ENCODE measurements at regions not wholly inside any gene's neighbourhood (a gene's known extent, or its start where the extent isn't known, plus 50 kb on each side); places are given as distances from the start of the nearest gene placed in this dataset.
"Not testable (repeated sequence)": the region's sequence is repeated elsewhere in the genome, so short reads cannot be mapped to it uniquely, and the experiment has no call there.

GRCh38 chr12:127482950-127483349, 784.0 kb upstream of the TMEM132C start:
- DNase-seq: no peak

DNA sequence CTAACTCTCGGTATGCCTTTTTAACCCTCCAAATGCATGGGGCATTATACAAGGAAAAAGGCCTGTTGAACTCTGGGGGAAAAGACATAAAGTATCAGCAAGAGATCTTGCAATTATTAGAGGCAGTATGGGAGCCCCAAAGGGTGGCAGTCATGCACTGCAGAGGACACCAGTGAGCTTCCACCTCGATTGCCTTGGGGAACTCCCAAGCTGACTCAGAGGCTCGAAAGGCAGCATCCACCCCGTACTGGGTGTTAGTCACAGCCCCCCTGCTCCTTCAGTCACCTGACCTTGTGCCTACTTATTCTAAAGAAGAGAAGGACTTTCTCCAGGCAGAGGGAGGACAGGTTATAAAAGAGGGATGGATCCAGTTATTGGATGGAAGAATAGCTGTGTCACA, 781.4 kb upstream of the TMEM132C start:
- DNase-seq: no peak

GRCh38 chr12:127487031-127487430, 779.9 kb upstream of the TMEM132C start:
- no peak for DNase-seq

GRCh38 chr12:127489061-127489460, 777.9 kb upstream of the TMEM132C start:
- DNase-seq: no peak

- DNase-seq: no peak
Measured at GRCh38 chr12:127494961-127495915, 771.7 kb upstream of the TMEM132C start.

GRCh38 chr12:127496255-127496654, 770.7 kb upstream of the TMEM132C start:
- no peak for DNase-seq

DNA sequence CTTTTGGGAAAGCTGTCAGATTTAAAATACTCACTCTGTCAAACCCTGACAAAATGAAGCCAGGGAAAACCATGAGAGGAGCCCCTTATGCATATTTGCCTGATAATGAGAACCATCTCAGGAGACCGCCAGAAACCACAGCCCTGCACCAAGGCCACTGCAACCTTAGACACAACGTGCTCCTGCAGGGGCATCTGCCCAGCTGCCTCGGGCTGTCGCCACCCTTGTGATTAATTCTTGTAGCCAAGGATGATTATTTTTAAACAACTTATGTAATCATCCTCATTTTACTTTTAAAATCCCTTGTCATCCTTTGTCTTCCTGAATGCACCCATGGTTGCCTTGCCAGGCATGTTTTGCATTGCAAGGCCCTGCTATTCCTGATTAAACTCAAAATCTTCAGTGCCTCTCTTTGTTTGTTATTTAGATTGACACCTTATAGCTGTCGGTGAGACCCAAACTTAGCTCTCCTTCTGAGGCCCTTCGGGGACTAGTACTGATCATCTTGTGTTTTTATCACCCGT, 766.4 kb upstream of the TMEM132C start:
- no peak for DNase-seq

GRCh38 chr12:127501916-127502315, 765.1 kb upstream of the TMEM132C start:
- DNase-seq: no peak

DNA sequence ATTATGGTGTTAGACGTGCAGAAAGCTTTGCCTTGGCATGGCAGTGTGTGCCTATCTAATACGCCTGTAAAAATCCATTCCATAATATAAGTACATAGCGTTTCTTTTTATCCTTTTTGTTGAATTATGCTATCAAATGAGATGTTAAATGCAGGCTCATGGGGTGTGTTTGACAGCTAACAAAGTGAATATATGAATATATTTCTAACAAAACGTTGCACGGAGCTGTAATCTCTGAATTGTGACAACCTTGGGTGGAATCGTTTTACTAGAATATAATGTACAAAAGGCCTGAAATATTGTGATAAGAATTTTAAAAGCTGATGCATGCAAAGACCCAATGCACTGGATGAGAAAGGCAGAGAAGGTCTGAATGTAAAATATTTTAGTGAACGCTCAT, 763.7 kb upstream of the TMEM132C start:
- no peak for DNase-seq

DNA sequence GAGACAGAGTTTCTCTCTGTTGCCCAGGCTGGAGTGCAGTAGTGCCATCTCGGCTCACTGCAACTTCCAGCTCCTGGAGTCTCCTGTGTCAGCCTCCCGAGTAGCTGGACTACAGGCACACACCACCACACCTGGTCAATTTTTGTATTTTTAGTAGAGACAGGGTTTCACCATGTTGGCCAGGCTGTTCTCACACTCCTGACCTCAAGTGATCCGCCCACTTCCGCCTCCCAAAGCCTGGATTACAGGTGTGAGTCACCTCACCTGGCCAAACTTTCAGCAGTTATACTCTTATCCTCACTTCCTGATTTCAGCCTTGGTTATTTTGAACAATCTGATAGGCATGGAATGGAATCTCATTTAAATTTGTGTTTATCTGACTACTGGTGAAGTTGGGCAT, 763.0 kb upstream of the TMEM132C start:
- not testable (repeated sequence) for DNase-seq

- no peak for DNase-seq
Measured at GRCh38 chr12:127504874-127505273, 762.1 kb upstream of the TMEM132C start.

DNA sequence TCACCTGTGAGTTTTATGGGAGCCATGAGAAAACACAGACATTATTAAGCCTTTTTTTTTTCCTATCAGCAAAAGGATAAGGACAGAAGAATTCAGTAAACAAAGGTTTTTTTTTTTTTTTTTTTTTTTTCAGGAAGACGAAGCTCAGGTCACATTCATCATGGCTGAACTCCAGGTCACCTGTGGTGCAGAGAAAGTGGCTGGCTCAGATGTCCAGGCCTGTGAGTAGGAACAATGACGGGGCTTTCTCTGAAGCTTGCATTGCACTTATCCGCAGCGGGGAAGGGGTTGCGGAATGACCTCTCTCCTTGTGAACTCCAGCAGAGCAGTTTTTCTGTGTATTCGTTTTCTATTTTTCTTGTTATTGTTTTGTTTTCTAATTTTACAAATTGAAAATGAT, 759.6 kb upstream of the TMEM132C start:
- no peak for DNase-seq

- no peak for DNase-seq
Measured at GRCh38 chr12:127509066-127509778, 757.7 kb upstream of the TMEM132C start.

DNA sequence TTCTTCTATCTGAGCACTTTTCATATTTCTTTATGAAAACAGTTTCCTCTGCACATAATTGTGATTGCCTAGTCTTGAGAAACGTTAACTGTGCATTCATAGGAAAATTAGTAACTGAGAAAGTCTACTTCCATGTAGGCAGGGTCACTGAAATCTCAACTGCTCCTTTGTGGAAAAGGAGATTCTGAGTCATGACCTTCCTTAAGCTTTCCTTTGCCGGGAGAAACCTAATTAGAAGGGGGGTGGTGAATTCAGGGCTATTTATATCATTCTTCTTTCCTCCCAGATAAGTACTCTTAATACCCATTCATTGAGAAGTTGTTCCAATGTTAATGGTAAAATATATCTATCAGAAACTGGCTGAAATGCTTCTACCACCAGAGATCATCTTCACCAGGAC, 751.0 kb upstream of the TMEM132C start:
- DNase-seq: no peak

GRCh38 chr12:127516467-127516866, 750.5 kb upstream of the TMEM132C start:
- DNase-seq: no peak

DNA sequence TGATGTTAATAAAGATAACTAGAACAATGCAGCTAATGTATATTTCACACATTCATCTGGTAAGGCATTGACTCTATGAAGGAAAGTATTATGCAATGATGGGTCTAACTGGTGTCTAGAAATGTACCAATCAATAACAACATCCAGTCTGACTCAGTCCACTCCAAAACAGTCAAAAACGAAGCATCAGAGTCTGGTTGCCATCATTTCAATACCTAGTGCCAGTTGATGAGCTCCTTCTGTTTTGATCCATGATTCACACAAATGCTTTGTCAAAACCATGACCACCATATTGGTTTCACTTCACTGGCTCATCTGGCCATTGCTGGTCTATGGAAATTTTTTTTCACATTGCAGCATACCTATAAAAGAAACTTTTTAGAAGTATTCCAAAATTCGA, 747.2 kb upstream of the TMEM132C start:
- no peak for DNase-seq

GRCh38 chr12:127526925-127527324, 740.0 kb upstream of the TMEM132C start:
- DNase-seq: no peak

- no peak for DNase-seq
Measured at GRCh38 chr12:127528551-127528950, 738.4 kb upstream of the TMEM132C start.

DNA sequence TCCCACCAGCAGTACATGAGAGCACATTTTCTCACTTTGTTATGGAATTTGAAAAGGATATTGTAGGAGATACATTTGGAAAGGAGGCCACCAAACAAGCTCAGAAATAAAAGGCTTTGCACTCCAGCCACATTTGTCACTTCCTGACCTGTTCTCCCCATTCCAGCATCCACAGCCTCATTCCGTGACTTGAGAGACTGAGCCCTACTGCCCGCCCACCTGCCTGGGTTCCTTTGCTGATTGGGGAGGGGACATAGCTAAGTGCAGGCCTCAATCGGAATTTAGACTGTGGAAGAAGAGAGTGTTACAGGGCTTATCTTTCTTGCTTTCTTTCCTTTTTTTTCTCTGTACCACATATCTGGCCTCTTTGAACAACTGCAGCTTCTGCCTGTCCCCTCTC, 735.4 kb upstream of the TMEM132C start:
- no peak for DNase-seq

- DNase-seq: no peak
Measured at GRCh38 chr12:127533353-127533752, 733.6 kb upstream of the TMEM132C start.

DNA sequence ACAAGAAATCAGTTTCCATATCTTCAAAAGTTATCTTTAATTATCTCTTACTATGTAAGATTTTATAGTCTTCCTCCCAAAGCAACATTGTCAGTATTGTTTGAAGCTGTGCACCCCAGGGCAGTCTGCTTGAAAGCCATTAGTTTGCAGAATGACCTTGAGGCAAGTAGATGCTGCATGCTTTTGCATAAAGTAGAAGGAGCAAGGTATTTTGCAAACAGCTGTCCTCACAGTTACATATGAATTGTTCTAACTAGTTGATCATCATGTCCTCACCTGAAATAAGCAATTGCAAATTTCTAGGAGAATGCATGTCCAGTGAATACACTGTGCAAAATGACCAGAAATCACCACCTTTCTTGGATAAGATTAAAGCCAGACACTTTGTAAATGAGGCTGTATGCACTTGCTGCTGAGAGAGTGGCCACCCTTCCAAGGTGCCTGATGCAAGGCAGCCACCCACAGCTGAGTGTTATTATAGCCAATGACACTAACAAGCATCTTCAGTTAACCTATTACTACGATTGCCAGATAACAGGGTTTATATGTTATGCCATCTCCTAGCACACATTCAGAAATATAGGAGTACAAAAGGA, 730.0 kb upstream of the TMEM132C start:
- no peak for DNase-seq

DNA sequence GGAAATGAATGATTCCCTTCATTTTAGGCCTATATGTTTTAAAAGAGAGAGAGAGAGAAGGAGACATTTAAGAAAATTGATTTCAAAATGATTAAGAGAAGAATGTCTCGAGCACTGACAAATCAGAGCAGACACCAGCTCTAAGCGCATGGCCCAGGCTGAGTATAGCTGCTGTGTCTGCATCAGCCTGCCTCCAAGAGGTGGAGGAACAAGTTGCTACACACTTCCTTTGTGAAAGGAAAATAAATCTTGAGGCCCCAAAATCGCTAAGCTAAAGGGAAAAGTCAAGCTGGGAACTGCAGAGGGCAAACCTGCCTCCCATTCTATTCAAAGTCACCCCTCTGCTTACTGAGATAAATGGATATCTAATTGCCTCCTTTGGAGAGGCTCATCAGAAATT, 728.7 kb upstream of the TMEM132C start:
- DNase-seq: no peak

DNA sequence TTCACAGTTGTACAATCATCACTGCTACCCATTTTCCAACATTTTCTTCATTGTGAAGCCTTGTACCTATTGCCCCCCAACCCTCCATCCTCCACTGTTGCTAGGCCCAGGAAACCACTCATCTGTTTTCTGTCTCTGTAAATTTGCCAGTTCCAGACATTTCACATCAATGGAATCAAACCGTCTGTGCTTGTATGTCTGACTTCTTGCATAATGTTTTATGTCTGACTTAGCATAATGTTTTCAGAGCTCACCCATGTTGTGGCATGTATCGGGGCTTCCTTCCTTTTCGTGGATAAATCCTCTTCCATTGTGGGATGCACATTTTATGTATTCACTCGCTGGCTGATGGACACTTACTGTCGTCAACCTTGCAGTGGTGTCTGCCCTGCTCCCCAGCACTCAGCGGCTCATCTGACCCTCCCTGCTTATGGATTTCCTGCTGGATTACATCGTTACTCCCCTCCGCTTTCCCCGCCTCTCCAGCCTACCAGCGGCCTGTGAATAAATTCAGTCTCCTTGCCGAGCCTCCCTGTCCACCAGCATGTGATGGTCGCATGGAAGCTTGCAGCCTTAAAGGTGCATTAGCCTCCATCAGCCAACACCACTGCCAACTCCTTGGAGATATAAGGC, 727.6 kb upstream of the TMEM132C start:
- no peak for DNase-seq

All from CD4-positive, alpha-beta T cell treated with Interleukin-4 for 1 hour (primary cell).